ENCODE measurements at regions not wholly inside any gene's neighbourhood (a gene's known extent, or its start where the extent isn't known, plus 50 kb on each side); places are given as distances from the start of the nearest gene placed in this dataset.

GRCh38 chr7:89926194-89926593 is 228.1 kb upstream of the STEAP1 start:
- no peak for DNase-seq (ENCODE audit: low read depth)

DNA sequence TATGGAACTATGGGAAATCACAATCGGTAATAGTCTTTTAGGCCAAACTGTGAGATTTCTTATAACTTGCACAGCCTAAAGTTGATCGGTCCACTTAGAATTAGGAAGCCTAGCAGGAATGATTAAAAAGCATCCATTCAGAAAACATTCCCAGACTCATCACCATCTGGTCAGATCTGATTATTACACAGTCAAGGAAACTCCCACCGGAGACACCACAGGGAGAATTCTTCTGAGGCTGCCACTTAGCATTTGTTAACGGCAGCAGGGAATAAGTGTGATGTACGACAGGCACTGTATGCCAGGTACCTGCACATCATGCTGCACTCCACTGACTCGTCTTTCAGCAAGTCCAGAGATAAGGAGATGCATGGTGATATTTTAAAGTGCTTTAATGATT is 227.6 kb upstream of the STEAP1 start:
- DNase-seq (ENCODE audit: low read depth) = no peak

DNA sequence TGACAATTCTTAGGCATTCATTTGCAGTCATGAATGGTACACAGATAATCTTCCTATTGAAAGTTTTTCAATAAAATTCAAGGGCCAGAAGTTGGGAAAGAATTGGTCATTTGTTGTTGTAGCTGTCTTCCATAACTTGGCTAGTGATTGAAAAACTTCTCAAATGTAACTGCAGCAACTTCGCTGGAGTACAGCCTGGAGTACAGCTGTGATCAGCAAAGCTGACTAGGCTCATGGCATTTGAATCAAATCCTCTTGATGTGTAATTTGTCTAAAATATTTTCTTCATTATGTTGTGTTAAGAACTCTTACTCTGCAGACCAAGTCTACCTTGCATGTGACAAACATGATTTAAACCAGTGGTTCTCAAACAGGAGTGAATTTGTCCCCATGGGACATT is 226.5 kb upstream of the STEAP1 start:
- DNase-seq (ENCODE audit: low read depth) = no peak

DNA sequence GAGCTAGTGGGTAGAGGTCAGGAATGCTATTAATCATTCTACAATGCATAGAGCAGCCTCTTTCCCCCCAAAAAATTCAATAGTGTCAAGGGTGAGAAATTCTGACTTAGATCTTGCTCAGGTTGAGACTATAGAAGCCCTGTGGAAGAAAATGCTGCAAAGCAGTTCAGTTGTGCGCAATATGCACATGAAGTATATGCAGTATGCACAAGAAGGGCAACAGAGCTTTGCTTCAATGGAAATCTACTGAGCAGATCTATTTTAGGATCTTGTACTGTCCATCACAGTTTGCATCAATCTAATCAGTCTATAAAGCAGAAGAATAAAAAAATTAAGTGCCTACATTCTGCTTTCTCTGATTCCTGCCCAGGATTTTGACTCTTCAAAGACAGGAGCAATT is 225.8 kb upstream of the STEAP1 start:
- no peak for DNase-seq (ENCODE audit: low read depth)

- DNase-seq (ENCODE audit: low read depth) = no peak
Measured at GRCh38 chr7:89934101-89934500, 220.2 kb upstream of the STEAP1 start.

DNA sequence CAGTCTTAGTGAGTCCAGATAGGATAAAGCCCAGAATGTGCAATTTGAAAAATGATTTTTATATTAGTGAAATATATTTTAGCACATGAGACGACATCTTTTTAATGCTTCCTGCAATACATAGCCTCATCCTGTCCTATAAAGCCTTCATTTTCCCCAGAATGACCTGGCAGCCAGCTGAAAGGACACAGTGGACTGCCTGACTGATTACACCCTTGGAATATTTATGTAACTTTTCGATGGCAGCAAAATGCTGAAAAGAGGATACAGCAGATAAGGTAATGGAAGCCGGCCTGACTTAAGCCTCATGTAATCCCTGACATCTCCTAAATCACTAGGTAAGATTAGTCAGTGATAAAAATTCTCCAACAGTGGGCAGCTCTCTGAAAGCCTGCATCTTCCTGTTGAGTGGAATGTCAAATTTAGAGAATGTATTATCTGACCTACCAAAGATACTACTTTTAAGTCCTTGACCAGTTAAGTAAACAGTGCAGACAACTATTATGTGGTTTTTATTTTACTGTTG is 210.7 kb upstream of the STEAP1 start:
- no peak for DNase-seq (ENCODE audit: low read depth)

DNA sequence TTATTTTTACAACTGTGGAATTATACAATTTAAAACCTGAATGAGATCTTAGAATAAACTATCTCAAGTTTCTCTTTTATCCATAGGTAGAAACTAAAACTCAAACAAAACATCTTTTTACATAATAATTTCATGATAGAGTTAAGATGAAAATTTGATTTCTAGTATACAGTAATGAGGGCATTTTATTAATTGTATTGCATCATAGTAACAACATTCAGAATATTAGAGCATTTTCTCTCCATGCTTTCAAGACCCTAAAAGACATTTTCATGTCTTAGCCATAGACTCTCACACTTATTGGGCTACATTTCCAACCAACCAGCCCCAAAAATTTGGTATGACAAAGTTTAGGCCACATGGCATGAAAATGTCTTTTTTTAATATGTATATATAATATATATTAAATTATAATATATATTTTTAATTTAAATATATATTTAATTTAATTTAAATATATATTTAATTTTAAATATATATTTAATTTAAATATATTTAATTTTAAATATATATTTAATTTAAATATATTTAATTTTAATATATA is 195.7 kb upstream of the STEAP1 start:
- DNase-seq (ENCODE audit: low read depth) = no peak

DNA sequence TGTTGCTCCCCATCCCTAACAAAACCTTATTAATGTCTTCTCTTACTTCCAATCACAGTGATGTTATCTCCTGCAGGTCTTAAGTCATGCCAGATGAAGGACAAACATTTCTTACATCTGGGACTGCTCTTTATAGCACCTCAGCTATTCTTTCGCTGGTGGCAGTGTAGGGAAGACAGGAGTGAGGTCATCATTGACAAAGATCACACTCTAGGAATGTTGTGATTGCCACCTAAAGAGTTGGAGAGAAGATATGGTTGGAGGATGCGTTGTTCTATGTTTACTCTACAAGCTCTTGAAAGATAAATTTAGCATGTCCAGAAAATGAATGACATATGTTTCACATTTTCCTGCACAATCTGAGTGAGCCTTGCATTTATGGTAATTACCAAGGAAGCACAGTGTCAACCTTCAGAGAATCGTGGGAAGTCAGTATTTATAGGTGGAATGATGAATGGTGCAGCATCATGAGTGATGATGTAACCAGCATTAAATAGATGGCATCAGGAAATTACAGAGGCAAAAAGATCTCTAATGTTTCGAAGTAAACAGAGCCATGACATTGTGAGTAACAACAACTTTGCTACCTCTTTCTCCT is 188.1 kb upstream of the STEAP1 start:
- DNase-seq (ENCODE audit: low read depth) = no peak

GRCh38 chr7:89975577-89975976 is 178.7 kb upstream of the STEAP1 start:
- no peak for DNase-seq (ENCODE audit: low read depth)

- DNase-seq (ENCODE audit: low read depth) = no peak
Measured at GRCh38 chr7:89987665-89988064, 166.6 kb upstream of the STEAP1 start.

DNA sequence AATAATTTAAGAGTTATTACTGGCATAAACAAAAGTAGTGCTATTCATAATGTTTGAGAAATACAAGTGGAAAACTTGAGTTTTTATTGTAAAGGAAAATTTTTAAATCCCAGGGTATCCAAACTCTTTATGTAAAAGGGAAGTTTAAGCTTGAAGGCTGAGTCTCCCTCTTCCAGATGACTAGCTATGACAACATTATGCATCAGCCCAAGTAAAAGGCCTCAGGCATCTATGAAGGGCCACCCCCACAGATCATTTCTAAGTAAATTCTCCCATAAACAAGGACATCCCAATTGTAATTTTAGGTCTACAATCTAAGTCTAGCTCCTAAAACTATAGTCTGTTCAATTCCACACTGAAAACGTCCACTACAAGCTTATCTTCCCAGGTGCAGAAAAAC is 166.2 kb upstream of the STEAP1 start:
- no peak for DNase-seq (ENCODE audit: low read depth)

DNA sequence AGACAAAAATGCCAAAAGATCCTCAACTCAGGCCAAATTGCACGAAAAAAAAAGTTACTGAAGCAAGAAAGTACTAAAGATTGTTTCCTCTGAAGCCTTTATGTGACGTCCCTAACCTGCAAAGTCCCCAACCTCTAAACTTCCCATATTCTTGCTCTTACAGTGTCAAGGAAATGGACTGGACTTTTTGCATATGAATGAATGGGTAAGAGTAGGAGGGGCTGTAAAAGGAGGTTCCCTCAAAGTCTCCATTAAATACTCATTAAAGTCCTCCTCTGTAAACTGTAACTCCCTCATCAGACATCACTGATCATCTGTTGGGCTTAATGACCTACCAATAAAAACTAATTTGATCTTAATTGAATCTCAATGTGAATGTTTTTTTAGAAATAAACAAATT is 164.8 kb upstream of the STEAP1 start:
- DNase-seq (ENCODE audit: low read depth) = no peak

DNA sequence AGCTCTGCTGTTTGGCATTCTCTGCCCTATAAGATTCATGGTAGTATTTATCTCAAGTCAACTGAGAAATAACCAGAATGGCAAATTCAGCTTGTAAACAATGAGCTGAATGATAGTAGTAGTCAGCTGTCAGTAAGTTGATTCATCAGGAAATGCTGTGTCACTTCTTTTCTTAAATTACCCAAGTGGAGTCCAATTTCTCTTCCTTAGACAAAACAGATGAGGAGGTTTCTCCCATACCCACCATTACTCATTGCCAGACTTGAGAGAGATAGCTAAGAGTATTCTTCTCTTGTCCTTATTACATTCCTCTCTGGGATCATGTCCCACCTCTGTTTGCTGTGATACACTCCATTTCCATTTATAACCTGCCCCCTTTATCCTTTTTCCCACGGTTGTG is 159.8 kb upstream of the STEAP1 start:
- DNase-seq (ENCODE audit: low read depth) = no peak

DNA sequence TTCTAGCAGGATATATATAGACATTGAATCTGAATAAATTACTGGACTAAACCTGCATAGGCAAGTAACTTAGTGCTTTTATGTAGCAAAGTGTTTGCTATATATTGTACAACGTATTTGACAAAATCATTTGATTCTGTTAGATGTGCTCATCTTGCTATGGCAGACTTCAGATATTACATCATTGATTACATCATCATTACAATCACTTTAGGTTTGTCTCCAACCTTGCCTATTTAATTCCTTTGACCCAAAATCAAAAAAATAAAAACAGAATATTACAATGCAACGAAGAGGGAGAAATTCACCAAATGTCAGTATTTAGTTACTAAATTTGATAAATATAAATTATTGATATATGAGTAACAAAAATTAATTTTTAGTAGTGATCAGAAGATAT is 155.7 kb upstream of the STEAP1 start:
- DNase-seq (ENCODE audit: low read depth) = no peak

DNA sequence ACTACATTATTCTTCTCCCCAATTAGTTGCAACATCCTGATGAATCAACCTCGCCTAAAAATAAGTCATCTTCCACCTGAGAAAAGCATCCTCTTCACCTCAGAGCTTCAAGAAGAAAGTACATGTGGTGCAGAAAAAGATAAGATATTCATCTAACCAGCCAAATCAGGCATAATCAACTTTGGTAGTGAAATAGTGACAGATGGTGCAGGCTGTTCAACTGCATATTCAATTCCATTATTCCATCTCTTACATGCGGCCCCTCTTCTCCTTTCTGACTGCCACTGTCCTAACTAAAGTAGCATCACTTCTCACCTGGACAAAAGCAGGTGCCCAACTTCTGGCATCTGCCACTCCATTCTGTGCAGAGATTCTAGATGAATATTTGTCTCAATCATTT is 148.4 kb upstream of the STEAP1 start:
- no peak for DNase-seq (ENCODE audit: low read depth)

DNA sequence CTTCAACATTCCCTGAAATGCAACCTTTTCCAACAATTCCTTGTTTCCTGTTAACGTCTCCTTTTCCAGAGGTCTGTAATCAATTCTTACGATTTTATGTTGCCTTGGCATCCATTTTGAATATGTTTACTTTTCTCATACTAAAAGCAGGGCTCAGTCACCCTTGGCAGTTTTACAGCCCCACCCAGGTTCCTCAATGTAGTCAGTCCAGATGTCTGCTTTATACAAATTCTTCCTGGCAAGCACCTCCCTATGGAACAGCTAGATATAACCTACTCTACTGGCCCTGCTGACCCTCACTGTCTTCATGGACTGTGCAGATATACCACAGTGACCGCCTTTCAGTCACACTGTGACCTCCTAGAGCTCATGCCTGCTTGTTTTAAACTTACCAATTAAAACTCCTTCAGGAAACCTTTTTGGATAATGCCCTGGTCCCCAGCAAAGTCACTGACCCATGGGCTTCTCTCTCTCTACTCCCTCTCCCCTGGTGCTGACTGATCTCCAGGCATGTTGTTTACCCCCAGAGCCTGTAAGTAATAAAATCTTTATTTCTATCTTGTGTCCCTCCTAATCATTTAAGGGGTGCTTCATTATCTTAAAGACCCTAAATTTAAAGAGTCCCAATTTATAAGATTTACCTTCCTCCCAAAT is 147.1 kb upstream of the STEAP1 start:
- no peak for DNase-seq (ENCODE audit: low read depth)

DNA sequence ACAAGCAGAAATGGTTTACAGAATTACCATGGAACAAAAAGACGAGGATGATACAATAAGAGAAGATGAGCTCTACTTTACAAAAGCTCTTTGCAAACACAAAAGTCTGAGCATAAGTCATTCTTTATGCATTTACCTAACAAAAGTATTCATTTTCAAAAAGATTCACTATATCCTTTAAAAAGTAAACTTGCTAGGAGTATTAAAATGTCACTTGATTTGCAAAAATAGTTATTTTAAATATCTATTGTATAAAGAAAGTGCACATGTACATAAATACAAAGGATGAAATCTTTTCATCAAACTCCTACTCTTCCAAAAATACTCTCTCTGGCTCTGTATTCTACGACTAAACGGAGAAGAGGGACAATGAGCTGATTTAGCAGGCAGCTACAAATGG is 146.4 kb upstream of the STEAP1 start:
- no peak for DNase-seq (ENCODE audit: low read depth)

DNA sequence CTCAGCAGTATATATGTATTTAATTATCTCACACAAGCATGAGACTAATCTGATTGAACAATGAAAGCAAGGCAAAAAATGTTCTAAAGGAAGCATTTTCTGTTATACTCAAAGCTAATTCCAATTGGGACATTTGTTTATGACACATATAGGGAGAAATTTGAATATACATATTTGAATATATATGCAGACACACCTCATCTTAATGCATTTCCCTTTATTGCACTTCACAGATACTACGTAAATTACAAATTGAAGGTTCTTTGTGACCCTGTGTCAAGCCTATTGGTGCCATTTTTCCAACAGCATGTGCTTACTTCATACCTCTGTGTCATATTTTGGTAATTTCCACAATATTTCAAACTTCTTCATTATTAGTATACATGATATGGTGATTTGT is 132.1 kb upstream of the STEAP1 start:
- DNase-seq (ENCODE audit: low read depth) = no peak

DNA sequence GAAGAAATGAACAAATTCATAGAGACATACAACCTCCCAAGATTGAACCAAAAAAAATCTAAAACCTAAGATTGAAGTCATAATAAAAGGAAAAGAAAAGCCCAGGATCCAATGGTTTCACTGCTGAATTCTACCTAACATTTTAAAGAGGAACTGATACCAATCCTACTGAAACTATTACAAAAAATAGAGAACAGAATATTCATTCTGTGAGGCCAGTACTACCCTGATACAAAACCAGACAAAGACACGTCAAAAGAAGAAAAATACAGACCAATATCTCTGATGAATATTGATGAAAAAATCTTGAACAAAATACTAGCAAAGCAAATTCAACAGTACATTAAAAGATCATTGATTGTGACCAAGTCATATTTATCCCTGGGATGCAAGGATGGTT is 128.5 kb upstream of the STEAP1 start:
- no peak for DNase-seq (ENCODE audit: low read depth)

DNA sequence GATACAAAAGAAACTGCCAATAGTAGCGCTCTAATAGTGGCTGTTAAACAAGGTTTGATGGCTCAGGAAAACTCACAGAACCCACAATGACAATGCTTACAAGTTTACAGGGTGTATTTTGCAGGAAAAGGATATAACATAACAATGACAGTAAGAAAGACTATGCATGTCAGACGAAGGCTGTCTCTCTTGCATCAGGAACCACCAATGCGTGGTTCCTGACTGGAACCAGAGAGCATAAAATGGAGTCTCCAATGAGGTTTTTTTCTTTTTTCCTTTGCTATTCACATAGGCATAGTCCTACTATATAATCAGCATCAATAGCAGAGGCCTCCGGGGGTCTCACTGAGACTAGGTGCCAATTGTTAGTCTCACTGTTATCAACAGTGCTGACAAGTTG is 120.4 kb upstream of the STEAP1 start:
- DNase-seq (ENCODE audit: low read depth) = no peak

DNA sequence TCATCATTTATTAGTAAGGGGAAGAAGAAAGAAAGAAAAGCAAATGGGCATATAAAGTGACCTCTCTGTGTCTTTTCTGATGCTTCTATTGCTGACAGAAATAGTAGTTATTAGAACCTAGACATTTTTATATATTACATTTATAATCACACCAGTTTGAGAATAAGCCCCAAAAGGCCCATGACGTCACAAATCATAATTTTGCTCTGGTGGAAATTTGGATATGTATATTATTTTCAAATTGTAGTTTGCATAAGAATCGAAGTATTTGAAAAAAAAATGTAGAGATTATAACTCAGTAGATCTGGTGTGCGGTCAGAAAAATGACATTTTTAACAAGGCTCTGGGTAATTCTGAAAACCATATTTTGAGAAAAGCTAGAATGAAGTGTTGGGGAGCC is 101.2 kb upstream of the STEAP1 start:
- no peak for DNase-seq (ENCODE audit: low read depth)

- DNase-seq (ENCODE audit: low read depth) = no peak
Measured at GRCh38 chr7:90061077-90061476, 93.2 kb upstream of the STEAP1 start.

- no peak for DNase-seq (ENCODE audit: low read depth)
Measured at GRCh38 chr7:90064370-90064769, 89.9 kb upstream of the STEAP1 start.

DNA sequence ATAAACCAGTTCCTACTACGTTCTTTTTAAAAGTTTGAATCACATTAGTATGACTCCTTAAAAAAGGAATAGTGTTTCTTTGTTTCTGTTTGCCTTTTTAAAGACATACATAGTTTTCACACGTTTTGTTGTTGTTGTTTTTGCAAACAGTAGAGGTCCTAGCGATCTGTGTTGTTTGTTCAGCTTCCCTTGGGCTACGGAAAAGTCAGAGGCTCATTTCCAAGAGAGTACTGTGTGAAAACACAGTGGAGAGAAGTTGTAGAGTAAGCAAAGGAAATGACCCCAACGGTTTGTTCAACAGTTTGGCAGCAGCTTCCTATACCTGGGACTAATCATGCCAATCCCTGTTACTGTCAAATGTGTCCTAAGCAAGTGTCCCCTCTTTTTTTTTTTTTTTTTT is 87.1 kb upstream of the STEAP1 start:
- DNase-seq (ENCODE audit: low read depth) = no peak
